Uterus (tissue), 3 donors: ENCODE measurements at regions not wholly inside any gene's neighbourhood (a gene's known extent, or its start where the extent isn't known, plus 50 kb on each side); places are given as distances from the start of the nearest gene placed in this dataset.

Source experiments
- DNase-seq, 2 donors: peaks; one replicate each; pipeline ENCODE4 v3.0.0-alpha.2; 2019 to 2020
- H3K27ac ChIP-seq, 2 donors: fragments of 200-600 bp; sonication (generic); 1 replicate in 1 of 2; 2 replicates in 1 of 2; pipeline ENCODE4 v1.5.1; 2016 to 2018
- H3K27me3 ChIP-seq, 2 donors: fragments of 200-600 bp; sonication (generic); one replicate each; pipeline ENCODE4 v1.5.1; 2018 to 2019; ENCODE audit warnings: control low read depth in 1 of 2
- H3K36me3 ChIP-seq, 2 donors: fragments of 200-600 bp; sonication (generic); one replicate each; pipeline ENCODE4 v1.5.1; 2019; ENCODE audit warnings: control low read depth in 1 of 2
- H3K4me1 ChIP-seq, 2 donors: fragments of 200-600 bp; sonication (generic); one replicate each; pipeline ENCODE4 v1.5.1; 2018 to 2019; ENCODE audit warnings: control low read depth in 1 of 2
- H3K4me3 ChIP-seq, 2 donors: fragments of 200-600 bp; sonication (generic); 1 replicate in 1 of 2; 2 replicates in 1 of 2; pipeline ENCODE4 v1.5.1; 2018 to 2019; ENCODE audit warnings: mild to moderate bottlenecking in 1 of 2
- H3K9me3 ChIP-seq, 2 donors: fragments of 200-600 bp; sonication (generic); one replicate each; pipeline ENCODE4 v1.5.1; 2019; ENCODE audit warnings: control low read depth in 1 of 2
- CTCF ChIP-seq, 4 experiments: fragments of 200-600 bp in 2 of 4; fragments of 450-650 bp in 2 of 4; sonication (generic) in 2 of 4; IDR thresholded peaks; one replicate each; pipeline ENCODE4 v1.5.1; 2016 to 2019; ENCODE audit warnings: antibody characterized with exemption in 4 of 4, mild to moderate bottlenecking in 2 of 4, moderate library complexity in 1 of 4
- POLR2A ChIP-seq, 2 donors: fragments of 450-650 bp; IDR thresholded peaks; one replicate each; pipeline ENCODE4 v1.6.1; 2016; ENCODE audit warnings: antibody characterized with exemption in 2 of 2, mild to moderate bottlenecking in 1 of 2, moderate library complexity in 1 of 2
- intact Hi-C: fragments of 100-400 bp; cut with DNase I; formaldehyde crosslinking; loops from one replicate; pipeline ENCODE4 v1.15.1; 2023; ENCODE audit warnings: low total_unique reads
- donor health status: DM: yes; HTN: yes; CAD: no.

- intact Hi-C loops = no loop called here
- DNase-seq = no peak
- H3K9me3 ChIP-seq = no peaks in the 10 kb centered on the region
- H3K36me3 ChIP-seq = no peaks in the 10 kb centered on the region
- no peak overlapping the region for H3K27ac ChIP-seq
- no peak overlapping the region for H3K4me3 ChIP-seq
- TF ChIP-seq CTCF (IDR thresholded peaks at IDR 0.05) (no peak), POLR2A (IDR thresholded peaks at IDR 0.05) (no peak)
- H3K4me1 ChIP-seq = no peaks in the 10 kb centered on the region
- peaks cover 0 to 3% of the 10 kb centered on the region in 2 donors for H3K27me3 ChIP-seq
These were observed 73.8 kb upstream of the ASTN2 start for GRCh38 chr9:117488659-117489058.

- H3K27me3 ChIP-seq = peaks cover 0 to 3% of the 10 kb centered on the region in 2 donors
- TF ChIP-seq CTCF (IDR thresholded peaks at IDR 0.05) (peak; percentile 45 to 77 (median 68)), POLR2A (IDR thresholded peaks at IDR 0.05) (no peak)
- H3K4me1 ChIP-seq = no peaks in the 10 kb centered on the region
- H3K27ac ChIP-seq = no peak overlapping the region
- intact Hi-C loops = no loop called here
- no peaks in the 10 kb centered on the region for H3K36me3 ChIP-seq
- no peaks in the 10 kb centered on the region for H3K9me3 ChIP-seq
- H3K4me3 ChIP-seq = no peak overlapping the region
- peak; percentile 14 to 44 for DNase-seq
These were observed 72.8 kb upstream of the ASTN2 start for GRCh38 chr9:117487555-117488175.

- no peak for TF ChIP-seq POLR2A (IDR thresholded peaks at IDR 0.05)
- TF ChIP-seq CTCF (IDR thresholded peaks at IDR 0.05) = no peak
- H3K36me3 ChIP-seq = no peaks in the 10 kb centered on the region
- H3K9me3 ChIP-seq = no peaks in the 10 kb centered on the region
- DNase-seq = no peak
- no peaks in the 10 kb centered on the region for H3K4me1 ChIP-seq
- peaks cover 0 to 3% of the 10 kb centered on the region in 2 donors for H3K27me3 ChIP-seq
- intact Hi-C loops = no loop called here
- no peak overlapping the region for H3K4me3 ChIP-seq
- H3K27ac ChIP-seq = no peak overlapping the region
These were observed 71.6 kb upstream of the ASTN2 start for GRCh38 chr9:117486426-117486825.

- Histone ChIP-seq H3K36me3 (no peaks in the 10 kb centered on the region), H3K27me3 (peaks cover 0 to 3% of the 10 kb centered on the region in 2 donors), H3K4me1 (no peaks in the 10 kb centered on the region), H3K9me3 (no peaks in the 10 kb centered on the region), H3K27ac (no peak overlapping the region), H3K4me3 (no peak overlapping the region)
- intact Hi-C loops = no loop called here
- no peak for DNase-seq
- TF ChIP-seq POLR2A (IDR thresholded peaks at IDR 0.05) = no peak
- TF ChIP-seq CTCF (IDR thresholded peaks at IDR 0.05) = no peak
These were observed 70.3 kb upstream of the ASTN2 start for GRCh38 chr9:117485176-117485575.

GRCh38 chr9:117480729-117481128 is 65.9 kb upstream of the ASTN2 start:
- no peak for DNase-seq
- Histone ChIP-seq H3K9me3 (no peaks in the 10 kb centered on the region), H3K27me3 (no peaks in the 10 kb centered on the region), H3K4me3 (no peak overlapping the region), H3K36me3 (no peaks in the 10 kb centered on the region), H3K27ac (no peak overlapping the region), H3K4me1 (no peaks in the 10 kb centered on the region)
- intact Hi-C loops = no loop called here
- TF ChIP-seq POLR2A (IDR thresholded peaks at IDR 0.05) (no peak), CTCF (IDR thresholded peaks at IDR 0.05) (no peak)
